ENCODE measurements at regions not wholly inside any gene's neighbourhood (a gene's known extent, or its start where the extent isn't known, plus 50 kb on each side); places are given as distances from the start of the nearest gene placed in this dataset.
A peak's percentile ranks its signal among the peaks of the same experiment; 100 is the strongest.

DNA sequence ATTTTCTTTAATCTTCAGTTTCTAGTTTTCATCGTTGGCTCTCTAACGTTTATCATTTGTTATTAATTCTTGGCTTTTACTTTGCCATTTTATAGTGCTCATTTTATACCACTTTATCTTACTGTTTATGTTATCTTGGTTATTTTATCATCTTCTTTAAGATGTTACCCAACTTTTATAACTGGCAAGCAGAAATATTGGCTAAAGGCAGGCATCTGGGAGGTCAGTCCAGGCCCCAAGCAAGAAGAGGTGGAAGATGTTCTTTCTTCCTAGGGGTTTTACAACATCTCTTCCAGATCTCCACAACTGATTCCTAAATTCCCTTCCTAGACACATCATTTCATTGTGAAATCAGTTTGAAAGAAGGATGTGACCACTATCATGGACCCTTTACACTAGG is 208.1 kb downstream of the AHR start:
- DNase-seq (ENCODE audit: insufficient read length, low spot score): no peak
- FAIRE-seq: no peak

DNA sequence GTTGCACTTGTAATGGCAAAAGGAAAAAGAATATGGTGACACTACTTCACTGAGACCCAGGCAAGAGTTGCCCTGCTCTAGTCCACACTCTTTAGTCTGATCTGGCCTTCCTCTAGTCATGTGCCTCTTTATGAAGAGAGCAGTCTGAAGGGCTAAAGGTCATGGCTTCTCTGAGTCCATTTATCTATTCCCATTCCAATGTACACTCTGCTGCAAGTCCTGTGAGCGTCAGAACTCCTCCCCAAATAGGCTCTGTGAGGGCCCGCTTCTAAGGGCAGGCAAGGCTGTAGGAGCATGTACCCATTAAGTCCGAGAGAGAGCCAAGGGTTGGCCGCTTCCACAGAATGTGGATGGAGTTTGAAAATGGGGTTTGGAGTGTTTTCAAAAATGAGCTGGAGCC is 209.3 kb downstream of the AHR start:
- no peak for DNase-seq (ENCODE audit: insufficient read length, low spot score)
- no peak for FAIRE-seq

- FAIRE-seq (no peak), DNase-seq (ENCODE audit: insufficient read length, low spot score) (no peak)
Observed at GRCh38 chr7:17512181-17512675, 213.8 kb downstream of the AHR start.

DNA sequence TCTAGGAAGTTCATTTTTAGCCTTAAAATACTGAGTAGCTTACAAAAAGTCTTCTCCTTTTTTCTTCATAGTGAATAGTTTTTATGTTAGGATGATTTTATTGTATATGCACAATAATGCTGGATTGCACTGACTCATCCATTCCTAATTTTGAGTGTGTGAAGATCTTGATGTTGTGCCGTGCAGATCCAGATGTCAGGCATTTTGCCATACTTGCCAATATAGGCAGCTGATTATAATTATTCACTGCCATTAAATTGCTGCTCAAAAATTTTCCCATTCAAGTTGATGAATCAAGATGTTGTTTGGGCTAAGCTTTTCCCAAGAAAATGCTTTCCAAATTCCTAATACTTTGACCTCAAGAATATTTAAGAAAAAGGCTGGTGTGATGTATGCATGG is 218.3 kb downstream of the AHR start:
- DNase-seq (ENCODE audit: insufficient read length, low spot score): no peak
- no peak for FAIRE-seq

DNA sequence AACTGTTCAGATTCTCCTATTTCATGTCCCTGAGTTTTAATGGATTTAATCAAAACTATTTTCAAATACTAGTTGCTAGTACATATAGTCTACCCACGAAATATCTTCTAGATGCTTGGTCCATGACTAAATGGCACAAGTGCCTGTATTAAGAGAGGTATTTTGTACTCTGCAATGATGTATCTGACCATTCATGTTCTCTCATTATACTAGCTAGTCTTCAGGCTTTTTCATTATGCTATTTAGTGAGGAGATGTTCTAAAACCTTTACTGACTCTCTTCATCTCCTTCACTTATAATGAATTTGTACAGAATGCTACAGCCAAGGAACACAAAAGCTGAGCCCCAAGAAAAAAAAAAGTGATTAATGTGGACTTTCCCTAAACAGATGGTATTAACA is 222.5 kb downstream of the AHR start:
- no peak for FAIRE-seq
- DNase-seq (ENCODE audit: insufficient read length, low spot score): no peak

DNA sequence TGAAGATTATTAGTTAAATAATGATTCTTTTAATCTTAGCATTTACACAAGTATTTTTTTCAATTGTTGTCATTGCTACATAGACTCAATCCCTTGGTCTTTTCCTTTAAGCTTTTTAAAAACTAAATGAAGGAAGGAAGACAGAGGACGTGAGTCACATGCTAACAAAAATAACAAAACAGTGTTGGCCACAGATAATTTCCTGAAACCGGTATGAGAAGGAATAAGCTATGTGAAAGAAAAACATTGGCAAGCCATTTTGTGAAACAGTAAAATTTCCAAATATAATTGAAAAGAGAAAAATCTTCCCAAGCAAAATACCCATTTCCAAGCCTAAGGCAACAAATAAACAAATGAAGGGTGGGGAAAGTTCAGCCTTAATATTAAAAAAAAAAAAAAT is 223.0 kb downstream of the AHR start:
- no peak for FAIRE-seq
- DNase-seq (ENCODE audit: insufficient read length, low spot score): no peak

DNA sequence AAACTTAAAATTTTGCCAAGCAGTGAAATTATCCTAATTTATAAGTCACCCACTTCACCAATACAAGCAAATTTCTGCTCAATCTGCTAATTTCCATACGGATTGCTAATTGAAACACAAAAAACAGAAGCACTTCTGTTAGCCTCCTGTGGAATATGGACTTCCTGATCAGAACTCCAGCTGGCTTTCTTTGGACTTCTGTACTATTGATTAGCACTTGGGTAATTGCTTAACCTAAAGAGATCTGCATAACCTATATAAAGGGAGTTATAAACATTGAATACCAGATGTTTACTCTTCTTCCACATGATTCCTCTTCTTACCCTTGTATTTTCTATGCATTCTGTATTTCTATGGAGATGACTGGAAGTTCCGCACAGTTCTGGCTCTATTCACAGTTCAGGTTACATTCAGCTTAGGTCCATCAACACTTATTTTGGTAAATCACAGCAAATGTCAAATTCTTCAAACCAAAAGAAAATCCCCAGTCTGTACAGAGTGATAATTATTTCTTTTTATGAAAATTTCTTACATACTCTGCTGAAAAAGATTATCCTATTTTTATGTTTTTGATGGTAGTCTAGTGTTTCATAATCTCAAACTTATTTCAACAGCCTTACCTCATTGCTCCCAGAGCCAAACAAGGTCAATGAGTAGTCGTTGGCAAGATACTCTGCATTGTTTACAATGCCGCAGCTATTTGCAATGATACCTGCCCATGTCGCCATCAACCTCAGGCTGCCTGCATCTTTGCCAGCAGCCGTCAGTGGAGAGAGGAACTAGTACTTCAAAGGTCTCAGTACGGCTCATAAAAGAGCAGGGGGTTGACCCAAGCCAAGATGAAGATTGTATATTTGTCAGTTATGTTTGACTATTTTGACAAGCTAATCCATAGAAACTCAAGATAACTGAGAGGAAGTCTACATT is 225.6 kb downstream of the AHR start:
- DNase-seq (ENCODE audit: insufficient read length, low spot score) (no peak), FAIRE-seq (no peak)

DNA sequence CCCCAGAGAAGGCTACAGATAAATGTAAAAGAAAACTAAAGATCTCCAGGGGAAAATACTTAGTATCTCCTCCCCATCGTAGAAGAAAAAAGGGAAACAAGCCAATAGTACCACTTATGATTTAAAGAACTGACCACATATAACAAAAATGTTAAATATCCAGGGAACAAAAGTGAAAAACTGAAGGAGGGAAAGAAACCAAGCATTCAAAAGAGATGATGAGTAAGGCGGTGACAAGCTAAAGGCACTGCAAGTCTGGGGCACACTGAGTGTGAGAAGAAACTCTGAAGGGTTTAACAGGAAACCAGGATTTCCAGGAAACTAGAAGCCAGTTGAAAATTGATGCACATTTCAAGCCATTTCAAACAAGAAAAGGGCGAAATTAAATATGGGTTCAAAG is 226.3 kb downstream of the AHR start:
- DNase-seq (ENCODE audit: insufficient read length, low spot score) (no peak), FAIRE-seq (no peak)

- FAIRE-seq: no peak
- DNase-seq (ENCODE audit: insufficient read length, low spot score): no peak
Observed at GRCh38 chr7:17526621-17527020, 228.2 kb downstream of the AHR start.

DNA sequence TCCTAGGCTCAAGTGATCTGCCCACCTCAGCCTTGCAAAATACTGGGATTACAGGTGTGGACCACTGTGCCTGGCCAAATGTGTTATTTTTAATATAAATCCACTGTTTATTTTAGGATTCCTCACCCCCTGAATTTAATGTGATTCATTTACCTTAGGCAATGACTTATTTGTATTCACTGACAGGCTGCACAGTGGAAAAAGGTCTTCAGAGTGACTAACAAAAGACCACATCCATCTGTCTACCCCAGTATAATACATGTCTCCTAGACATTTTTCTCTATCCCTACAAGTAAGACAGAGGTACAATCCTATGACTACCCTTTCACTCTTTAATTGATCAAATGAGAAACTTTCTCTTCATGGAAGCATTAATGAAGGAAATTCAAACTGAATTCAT is 230.2 kb downstream of the AHR start:
- FAIRE-seq: no peak

DNA sequence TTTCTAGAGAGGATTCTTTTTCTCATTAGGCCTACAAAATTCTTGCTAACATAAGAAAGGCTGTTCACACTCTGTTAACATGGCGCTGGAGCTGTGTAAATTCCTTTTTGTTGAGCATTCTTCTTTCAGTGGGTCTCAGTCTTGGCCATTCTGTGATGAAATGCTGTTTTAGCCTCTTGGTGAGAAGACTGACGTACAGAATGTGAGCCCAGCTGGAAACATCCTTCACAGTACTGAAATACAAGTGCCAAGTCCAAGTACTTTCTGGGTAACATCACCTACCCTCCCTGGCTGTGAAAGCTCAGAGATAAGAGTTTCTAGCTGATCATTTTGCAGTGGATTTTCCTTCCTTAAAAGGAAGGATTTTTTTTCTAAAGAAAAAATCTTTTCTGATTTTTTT is 231.8 kb downstream of the AHR start:
- FAIRE-seq (no peak), DNase-seq (ENCODE audit: insufficient read length, low spot score) (no peak)

More for the DNA sequence above, 230.2 kb downstream of the AHR start:
- no peak for DNase-seq (ENCODE audit: insufficient read length, low spot score)

- DNase-seq (ENCODE audit: insufficient read length, low spot score) (no peak), FAIRE-seq (no peak)
Observed at GRCh38 chr7:17530741-17531421, 232.4 kb downstream of the AHR start.

DNA sequence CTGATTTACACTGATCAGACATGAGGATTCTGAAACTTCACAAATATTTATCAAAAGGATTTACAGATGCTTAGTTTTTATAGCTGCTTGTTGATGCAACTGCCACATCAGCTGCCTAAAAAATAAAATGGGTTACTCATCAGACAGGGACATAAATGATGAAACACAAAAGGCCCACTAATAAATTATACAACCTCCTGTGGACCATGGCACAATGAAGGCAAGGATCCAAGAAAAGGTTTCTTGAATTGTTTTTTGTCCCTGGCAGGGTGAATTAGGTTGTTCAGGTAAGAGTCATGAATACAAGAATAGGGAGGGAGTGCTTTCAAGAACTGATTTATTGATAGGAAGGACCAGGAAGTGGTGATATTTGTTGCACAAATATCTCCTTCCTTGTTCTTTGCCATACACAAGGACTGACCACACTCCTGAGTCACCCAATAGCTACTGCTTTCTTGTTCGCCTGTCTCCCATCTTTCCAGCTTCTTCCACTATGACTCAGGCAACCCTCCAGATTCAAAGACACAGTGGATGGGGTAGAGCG is 234.5 kb downstream of the AHR start:
- no peak for FAIRE-seq
- DNase-seq (ENCODE audit: insufficient read length, low spot score): peak; percentile 34

DNA sequence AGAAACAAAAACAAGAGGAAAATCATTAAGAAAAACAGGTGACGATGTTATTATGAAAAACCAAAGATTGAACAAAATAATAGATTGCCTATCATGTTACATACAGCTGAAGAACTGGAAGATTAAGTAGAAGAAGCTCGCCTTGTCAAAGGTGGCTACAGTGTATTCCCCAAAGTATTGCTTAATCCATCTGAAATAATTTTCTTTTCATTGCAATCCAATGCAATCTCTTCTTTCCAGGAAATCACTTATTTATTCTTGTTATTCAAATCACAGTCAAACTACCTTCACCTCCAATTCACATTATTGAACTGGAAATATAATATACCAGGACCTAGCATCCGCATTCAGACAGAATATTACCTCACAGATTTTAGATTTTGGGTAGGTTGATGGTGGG is 235.9 kb downstream of the AHR start:
- FAIRE-seq (no peak), DNase-seq (ENCODE audit: insufficient read length, low spot score) (no peak)

- FAIRE-seq (no peak), DNase-seq (ENCODE audit: insufficient read length, low spot score) (no peak)
Observed at GRCh38 chr7:17535776-17536175, 237.3 kb downstream of the AHR start.

- DNase-seq (ENCODE audit: insufficient read length, low spot score): no peak
- FAIRE-seq: no peak
Observed at GRCh38 chr7:17544401-17544800, 245.9 kb downstream of the AHR start.

- no peak for DNase-seq (ENCODE audit: insufficient read length, low spot score)
- FAIRE-seq: no peak
Observed at GRCh38 chr7:17545348-17545747, 246.9 kb downstream of the AHR start.

DNA sequence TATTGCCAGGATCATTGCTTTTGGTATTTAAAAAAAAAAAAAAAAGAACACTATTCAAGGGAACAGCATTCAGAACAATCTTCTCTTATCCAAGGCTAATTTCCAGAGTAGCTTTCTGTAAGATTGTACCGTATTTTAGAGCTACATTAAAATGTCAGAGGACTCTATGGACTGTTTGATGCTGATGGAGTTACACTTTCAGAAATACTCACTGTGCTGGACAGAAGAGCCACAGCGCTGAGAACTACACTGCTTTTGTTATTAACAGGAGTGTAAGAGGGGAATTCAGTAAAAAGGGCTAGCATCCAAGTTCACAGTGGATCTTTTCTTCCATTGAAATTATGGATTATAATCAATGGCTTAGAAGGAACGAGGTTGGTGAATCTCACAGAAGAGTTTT is 247.7 kb downstream of the AHR start:
- FAIRE-seq: no peak
- DNase-seq (ENCODE audit: insufficient read length, low spot score): no peak

- FAIRE-seq (no peak), DNase-seq (ENCODE audit: insufficient read length, low spot score) (no peak)
Observed at GRCh38 chr7:17546592-17546991, 248.1 kb downstream of the AHR start.

- FAIRE-seq: no peak
- no peak for DNase-seq (ENCODE audit: insufficient read length, low spot score)
Observed at GRCh38 chr7:17548014-17548653, 249.7 kb downstream of the AHR start.

- FAIRE-seq (no peak), DNase-seq (ENCODE audit: insufficient read length, low spot score) (no peak)
Observed at GRCh38 chr7:17549406-17549805, 251.0 kb downstream of the AHR start.
